GM19324 (cell line): ENCODE measurements at regions not wholly inside any gene's neighbourhood (a gene's known extent, or its start where the extent isn't known, plus 50 kb on each side); places are given as distances from the start of the nearest gene placed in this dataset.
"Not testable (repeated sequence)": the region's sequence is repeated elsewhere in the genome, so short reads cannot be mapped to it uniquely, and the experiment has no call there.

Source experiments
- ATAC-seq: cut with Tn5 transposase; IDR thresholded peaks from one replicate; pipeline ENCODE4 v1.9.1; 2021; ENCODE audit warnings: mild to moderate bottlenecking, moderate library complexity; ENCODE audit not compliant: unreplicated experiment, low FRiP score

- ATAC-seq = no peak
Observed at GRCh38 chr6:170088582-170088955, 202.3 kb downstream of the DLL1 start.

DNA sequence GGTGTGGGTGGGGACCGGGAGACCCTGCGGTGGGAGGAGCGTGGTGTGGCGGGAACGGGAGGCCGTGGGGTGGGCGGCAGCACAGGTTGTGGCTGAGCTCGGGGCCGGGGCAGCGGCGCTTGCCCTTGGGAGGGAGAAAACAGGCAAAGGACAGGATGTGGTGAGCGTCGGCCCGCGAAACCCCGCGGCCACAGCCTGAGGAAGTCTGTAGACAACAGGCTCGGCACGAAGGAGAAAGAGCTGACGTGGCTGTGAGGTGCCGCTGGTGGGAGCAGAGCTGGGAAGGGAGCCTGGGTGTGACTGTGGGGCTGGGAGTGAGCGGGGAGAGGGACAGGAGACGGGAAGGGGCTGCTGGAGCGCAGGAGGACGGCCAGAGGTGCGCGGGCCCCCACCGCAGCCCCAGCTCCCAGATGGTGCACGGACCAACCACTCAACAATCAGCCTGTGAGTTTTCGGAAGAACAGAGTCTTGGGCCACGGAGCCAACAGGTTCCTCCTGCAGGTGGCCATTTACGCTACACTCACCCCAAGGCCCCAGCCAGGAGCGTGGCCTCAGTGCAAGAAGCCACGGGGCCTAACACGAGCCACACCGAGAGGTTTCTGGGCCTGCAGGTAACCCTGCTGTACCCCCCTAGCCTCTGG lies 202.8 kb downstream of the DLL1 start:
- no peak for ATAC-seq

DNA sequence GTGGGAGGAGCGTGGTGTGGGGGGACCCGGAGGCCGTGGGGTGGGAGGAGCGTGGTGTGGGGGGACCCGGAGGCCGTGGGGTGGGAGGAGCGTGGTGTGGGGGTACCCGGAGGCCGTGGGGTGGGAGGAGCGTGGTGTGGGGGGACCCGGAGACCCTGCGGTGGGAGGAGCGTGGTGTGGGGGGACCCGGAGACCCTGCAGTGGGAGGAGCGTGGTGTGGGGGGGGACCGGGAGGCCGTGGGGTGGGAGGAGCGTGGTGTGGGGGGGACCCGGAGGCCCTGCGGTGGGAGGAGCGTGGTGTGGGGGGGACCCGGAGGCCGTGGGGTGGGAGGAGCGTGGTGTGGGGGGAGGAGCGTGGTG lies 203.5 kb downstream of the DLL1 start:
- not testable (repeated sequence) for ATAC-seq

- no peak for ATAC-seq
Observed at GRCh38 chr6:170086639-170087420, 204.0 kb downstream of the DLL1 start.

- no peak for ATAC-seq
Observed at GRCh38 chr6:170085475-170086401, 205.1 kb downstream of the DLL1 start.

- no peak for ATAC-seq
Observed at GRCh38 chr6:170084166-170084730, 206.6 kb downstream of the DLL1 start.

DNA sequence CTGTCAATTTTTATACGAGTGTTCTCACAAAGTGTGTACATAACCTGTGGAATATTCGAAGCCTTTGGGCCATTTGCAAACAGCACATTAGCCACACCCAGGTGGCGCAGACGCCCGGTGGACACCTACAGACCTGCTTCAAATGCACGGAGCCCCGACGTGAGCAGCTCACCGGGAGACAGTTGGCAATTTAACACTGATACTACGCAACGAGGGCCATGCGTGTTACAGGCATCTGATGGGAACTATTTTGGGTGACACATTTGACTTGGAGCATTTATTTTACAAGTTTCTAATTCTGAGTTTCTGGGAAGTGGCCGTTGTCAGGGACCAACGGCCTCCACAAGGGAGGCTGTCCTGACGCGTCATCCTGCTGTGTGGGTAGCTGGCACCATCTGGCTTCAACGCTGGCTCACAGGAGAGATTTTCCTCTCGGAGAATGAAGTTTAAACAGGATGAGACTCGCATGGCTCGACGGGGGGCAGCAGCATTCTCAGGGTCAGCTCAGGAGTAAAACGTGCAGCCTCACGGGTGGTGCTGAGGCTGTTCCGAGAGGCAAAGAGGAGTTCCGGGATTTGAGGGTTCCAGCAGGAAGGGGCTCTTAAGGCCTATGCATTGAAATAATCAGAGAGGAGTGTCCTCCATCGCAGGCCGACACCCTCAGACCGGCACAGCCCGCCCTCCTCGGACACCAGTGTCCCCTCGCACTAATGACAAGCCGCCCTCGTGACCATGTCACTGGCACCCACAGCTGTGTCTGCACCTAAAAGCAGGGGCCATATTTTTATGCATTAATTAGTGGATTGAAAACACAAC lies 207.4 kb downstream of the DLL1 start:
- no peak for ATAC-seq

DNA sequence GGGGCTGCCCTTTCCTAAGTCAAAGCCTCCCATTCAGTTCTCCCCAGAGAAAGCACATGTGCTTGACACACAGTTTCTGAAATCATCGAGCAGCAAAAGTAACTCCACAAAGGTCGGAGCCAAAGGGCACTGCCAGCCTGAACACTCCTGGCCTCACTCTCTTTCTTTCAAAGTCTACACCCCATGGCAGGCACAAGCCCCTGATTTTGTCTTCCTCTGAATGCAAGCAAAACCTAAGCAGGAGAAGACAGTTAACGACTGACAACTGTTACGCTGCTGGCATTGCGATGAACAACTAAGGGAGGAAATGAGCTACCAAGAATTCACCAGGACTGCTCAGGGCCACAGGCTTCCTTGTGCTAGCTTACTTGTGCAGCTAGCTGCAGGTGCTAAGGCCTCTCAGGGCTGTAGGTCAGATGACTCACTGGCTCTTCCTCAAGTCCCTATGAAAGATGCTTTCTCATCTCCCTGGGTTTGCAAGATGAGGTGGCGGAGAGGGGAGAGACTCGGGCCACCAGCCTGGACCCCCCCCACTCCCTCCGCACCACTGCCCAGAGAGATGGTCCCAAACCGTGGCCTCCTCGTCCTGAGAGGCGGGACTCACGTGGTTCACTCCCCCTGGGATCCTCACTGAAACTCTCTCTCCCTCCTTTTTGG lies 208.2 kb downstream of the DLL1 start:
- ATAC-seq = no peak

GRCh38 chr6:170082067-170082466 lies 208.8 kb downstream of the DLL1 start:
- no peak for ATAC-seq

GRCh38 chr6:170081556-170081955 lies 209.3 kb downstream of the DLL1 start:
- no peak for ATAC-seq

- no peak for ATAC-seq
Observed at GRCh38 chr6:170080828-170081371, 210.0 kb downstream of the DLL1 start.

DNA sequence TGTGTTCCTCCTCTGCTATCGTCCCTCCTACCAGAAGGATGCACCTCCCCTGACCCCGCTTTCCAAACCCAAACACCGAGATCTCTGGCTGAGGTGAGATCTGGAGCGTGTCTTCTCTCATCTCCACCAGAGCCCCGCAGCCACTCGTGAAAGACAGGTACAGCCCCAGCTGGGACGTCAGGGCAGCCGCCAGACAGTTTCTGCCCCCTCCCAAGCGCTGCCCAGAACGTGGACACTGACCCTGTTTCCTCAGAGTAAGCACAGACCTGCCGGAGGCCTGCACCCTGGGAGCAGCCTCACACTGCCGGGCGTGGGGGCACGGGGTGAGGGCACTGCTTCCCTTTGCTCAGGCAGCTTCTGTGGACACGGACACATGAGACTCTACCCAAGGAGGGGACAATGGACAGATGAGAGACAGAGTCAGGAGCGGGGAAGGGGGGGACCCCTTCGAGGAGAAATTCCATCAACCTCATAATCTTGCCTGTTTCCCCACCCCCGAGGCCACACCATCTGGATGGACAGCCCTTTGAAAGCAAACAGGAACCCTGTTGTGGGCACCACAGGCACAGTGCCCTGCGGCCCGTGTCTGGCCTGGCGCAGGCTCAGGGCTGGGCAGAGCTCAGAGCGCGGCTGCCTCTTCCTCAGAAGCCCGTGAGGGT lies 210.6 kb downstream of the DLL1 start:
- no peak for ATAC-seq

GRCh38 chr6:170076466-170077165 lies 214.3 kb downstream of the DLL1 start:
- no peak for ATAC-seq

- no peak for ATAC-seq
Observed at GRCh38 chr6:170075659-170076223, 215.1 kb downstream of the DLL1 start.

DNA sequence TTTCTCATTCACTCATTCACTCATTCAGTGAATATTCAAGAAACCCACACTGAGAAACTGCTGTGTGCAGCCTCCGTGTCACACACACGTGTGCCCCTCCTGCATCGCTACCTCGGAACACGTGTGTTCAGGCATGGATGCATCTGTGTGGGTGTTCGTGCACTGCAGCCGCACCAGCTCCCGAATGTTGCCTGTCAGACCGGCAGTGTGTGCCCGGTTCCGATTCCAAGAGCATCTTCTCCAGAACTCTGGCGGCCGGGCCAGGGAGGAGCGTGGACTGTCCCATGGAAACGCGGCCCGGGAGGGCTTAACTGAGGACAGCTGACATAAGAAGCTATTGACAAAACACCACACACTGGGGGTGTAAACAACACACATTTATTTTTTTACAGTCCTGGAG lies 216.0 kb downstream of the DLL1 start:
- ATAC-seq = no peak

- ATAC-seq = no peak
Observed at GRCh38 chr6:170074435-170074834, 216.4 kb downstream of the DLL1 start.

DNA sequence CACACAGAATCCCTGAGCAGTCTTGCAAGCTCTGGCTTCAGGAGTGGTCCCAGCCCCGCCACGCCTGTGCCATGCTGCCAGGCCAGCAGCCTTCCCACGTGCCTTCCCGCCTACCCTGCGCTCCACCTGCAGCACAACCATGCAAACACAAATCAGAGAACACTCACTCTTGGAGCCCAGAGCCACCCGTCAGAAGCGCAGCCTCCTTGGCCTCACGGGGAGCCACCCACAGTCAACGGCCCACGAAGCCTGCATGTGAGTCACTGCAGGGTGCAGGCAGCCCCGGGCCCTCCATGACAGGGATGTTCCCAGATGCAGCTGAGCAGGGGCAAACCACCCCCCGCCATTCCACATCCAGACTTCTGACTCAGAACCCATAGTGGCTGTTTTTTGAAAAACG lies 217.0 kb downstream of the DLL1 start:
- no peak for ATAC-seq

- ATAC-seq = no peak
Observed at GRCh38 chr6:170072246-170072645, 218.6 kb downstream of the DLL1 start.
